ENCODE measurements at regions not wholly inside any gene's neighbourhood (a gene's known extent, or its start where the extent isn't known, plus 50 kb on each side); places are given as distances from the start of the nearest gene placed in this dataset.
A peak's percentile ranks its signal among the peaks of the same experiment; 100 is the strongest.

- TF ChIP-seq CTCF (IDR thresholded peaks at IDR 0.05; ENCODE audit: insufficient read depth, low read length, poor library complexity, severe bottlenecking) = no peak
- DNase-seq (ENCODE audit: extremely low read depth, insufficient read length) = no peak
- Histone ChIP-seq H3K27me3 (replicated peaks; ENCODE audit: control insufficient read depth, insufficient read depth, low read length) (no peaks in the 10 kb centered on the region), H3K4me3 (replicated peaks; ENCODE audit: low read depth, low read length) (no peak overlapping the region), H3K36me3 (ENCODE audit: control insufficient read depth, insufficient read depth, low read length) (no peaks in the 10 kb centered on the region)
Measured at GRCh38 chr13:33711436-33711835, 106.5 kb upstream of the RFC3 start.

GRCh38 chr13:33717775-33718174 is 100.2 kb upstream of the RFC3 start:
- no peak for DNase-seq (ENCODE audit: extremely low read depth, insufficient read length)
- H3K36me3 ChIP-seq (ENCODE audit: control insufficient read depth, insufficient read depth, low read length) = no peaks in the 10 kb centered on the region
- TF ChIP-seq CTCF (IDR thresholded peaks at IDR 0.05; ENCODE audit: insufficient read depth, low read length, poor library complexity, severe bottlenecking) = no peak
- H3K27me3 ChIP-seq (replicated peaks; ENCODE audit: control insufficient read depth, insufficient read depth, low read length) = no peaks in the 10 kb centered on the region
- H3K4me3 ChIP-seq (replicated peaks; ENCODE audit: low read depth, low read length) = no peak overlapping the region

- no peaks in the 10 kb centered on the region for H3K36me3 ChIP-seq (ENCODE audit: control insufficient read depth, insufficient read depth, low read length)
- no peak for TF ChIP-seq CTCF (IDR thresholded peaks at IDR 0.05; ENCODE audit: insufficient read depth, low read length, poor library complexity, severe bottlenecking)
- no peak for DNase-seq (ENCODE audit: extremely low read depth, insufficient read length)
- no peaks in the 10 kb centered on the region for H3K27me3 ChIP-seq (replicated peaks; ENCODE audit: control insufficient read depth, insufficient read depth, low read length)
- H3K4me3 ChIP-seq (replicated peaks; ENCODE audit: low read depth, low read length) = no peak overlapping the region
Measured at GRCh38 chr13:33721724-33722123, 96.2 kb upstream of the RFC3 start.

- no peak for TF ChIP-seq CTCF (IDR thresholded peaks at IDR 0.05; ENCODE audit: insufficient read depth, low read length, poor library complexity, severe bottlenecking)
- no peaks in the 10 kb centered on the region for H3K36me3 ChIP-seq (ENCODE audit: control insufficient read depth, insufficient read depth, low read length)
- H3K27me3 ChIP-seq (replicated peaks; ENCODE audit: control insufficient read depth, insufficient read depth, low read length) = no peaks in the 10 kb centered on the region
- DNase-seq (ENCODE audit: extremely low read depth, insufficient read length) = peak; percentile 47
- H3K4me3 ChIP-seq (replicated peaks; ENCODE audit: low read depth, low read length) = no peak overlapping the region
Measured at GRCh38 chr13:33722216-33722915, 95.6 kb upstream of the RFC3 start.

- TF ChIP-seq CTCF (IDR thresholded peaks at IDR 0.05; ENCODE audit: insufficient read depth, low read length, poor library complexity, severe bottlenecking) = no peak
- Histone ChIP-seq H3K36me3 (ENCODE audit: control insufficient read depth, insufficient read depth, low read length) (no peaks in the 10 kb centered on the region), H3K4me3 (replicated peaks; ENCODE audit: low read depth, low read length) (no peak overlapping the region), H3K27me3 (replicated peaks; ENCODE audit: control insufficient read depth, insufficient read depth, low read length) (no peaks in the 10 kb centered on the region)
- DNase-seq (ENCODE audit: extremely low read depth, insufficient read length) = no peak
Measured at GRCh38 chr13:33723365-33723764, 94.6 kb upstream of the RFC3 start.

Measured in GM06990 (cell line).